Naive thymus-derived CD4-positive, alpha-beta T cell (primary cell): ENCODE measurements at regions not wholly inside any gene's neighbourhood (a gene's known extent, or its start where the extent isn't known, plus 50 kb on each side); places are given as distances from the start of the nearest gene placed in this dataset.

Source experiments
- ATAC-seq: fragments of 150-1000 bp; cut with Tn5 transposase; 2 replicates; pipeline ENCODE4 v1.10.0; 2021; ENCODE audit warnings: mild to moderate bottlenecking, moderate library complexity
- CTCF ChIA-PET: fragments of 350-600 bp; sonication (Branson Sonifier 250); formaldehyde crosslinking; loops from one replicate; lab custom pipeline; 2021; ENCODE audit warnings: antibody characterized with exemption; lab: Charles Lee
- POLR2A ChIA-PET: fragments of 350-600 bp; sonication (Branson Sonifier 250); formaldehyde crosslinking; loops from one replicate; lab custom pipeline; 2021; ENCODE audit warnings: antibody characterized with exemption, inconsistent platforms; lab: Charles Lee
- DNase-seq, 9 donors: peaks; one replicate each; pipeline versions ENCODE4 v3.0.0 to v3.0.0-alpha.2; 2020 to 2022; ENCODE audit warnings: mixed read lengths in 1 of 9
- H3K27ac ChIP-seq: one replicate; pipeline ENCODE4 v1.7.0; 2013; ENCODE audit warnings: mild to moderate bottlenecking, low read depth, low read length, moderate library complexity
- H3K27me3 ChIP-seq, 2 donors: one replicate each; pipeline ENCODE4 v1.7.0; 2013; ENCODE audit warnings: low read length in 2 of 2, mild to moderate bottlenecking in 2 of 2, moderate library complexity in 2 of 2; ENCODE audit not compliant: control insufficient read depth in 2 of 2, insufficient read depth in 2 of 2
- H3K36me3 ChIP-seq, 3 experiments: 1 replicate in 2 of 3; 2 replicates in 1 of 3; pipeline ENCODE4 v1.7.0; 2013; ENCODE audit warnings: low read length in 3 of 3, mild to moderate bottlenecking in 3 of 3, moderate library complexity in 1 of 3; ENCODE audit not compliant: insufficient read depth in 3 of 3, control insufficient read depth in 2 of 3
- H3K4me1 ChIP-seq, 2 donors: one replicate each; pipeline ENCODE4 v1.7.0; 2013; ENCODE audit warnings: low read length in 2 of 2, mild to moderate bottlenecking in 2 of 2, moderate library complexity in 1 of 2; ENCODE audit not compliant: control insufficient read depth in 2 of 2, insufficient read depth in 2 of 2
- H3K4me3 ChIP-seq: 2 replicates; pipeline ENCODE4 v1.7.0; 2013; ENCODE audit warnings: mild to moderate bottlenecking, low read length
- H3K9me3 ChIP-seq, 3 experiments: 1 replicate in 2 of 3; 2 replicates in 1 of 3; pipeline ENCODE4 v1.7.0; 2013; ENCODE audit warnings: low read length in 3 of 3; ENCODE audit not compliant: control insufficient read depth in 2 of 3
- H3K27ac Mint-ChIP-seq, 9 donors: one replicate each; pipeline ENCODE4 v1.8.0; 2020 to 2022; ENCODE audit warnings: mixed read lengths in 9 of 9, mild to moderate bottlenecking in 8 of 9, moderate library complexity in 5 of 9, inconsistent platforms in 2 of 9
- H3K27me3 Mint-ChIP-seq, 5 donors: one replicate each; pipeline ENCODE4 v1.8.0; 2021 to 2022; ENCODE audit warnings: mixed read lengths in 5 of 5, mild to moderate bottlenecking in 1 of 5
- H3K36me3 Mint-ChIP-seq, 5 donors: one replicate each; pipeline ENCODE4 v1.8.0; 2020 to 2022; ENCODE audit warnings: mixed read lengths in 5 of 5, mild to moderate bottlenecking in 3 of 5, inconsistent platforms in 1 of 5
- H3K4me1 Mint-ChIP-seq, 7 donors: one replicate each; pipeline ENCODE4 v1.8.0; 2020 to 2022; ENCODE audit warnings: mixed read lengths in 7 of 7, mild to moderate bottlenecking in 3 of 7, inconsistent platforms in 1 of 7
- H3K4me3 Mint-ChIP-seq, 10 donors: one replicate each; pipeline ENCODE4 v1.8.0; 2020 to 2022; ENCODE audit warnings: mild to moderate bottlenecking in 10 of 10, mixed read lengths in 10 of 10, moderate library complexity in 6 of 10, inconsistent platforms in 2 of 10
- H3K9me3 Mint-ChIP-seq, 11 donors: one replicate each; pipeline ENCODE4 v1.8.0; 2020 to 2022; ENCODE audit warnings: mixed read lengths in 11 of 11, mild to moderate bottlenecking in 4 of 11, inconsistent platforms in 1 of 11, moderate library complexity in 1 of 11
- intact Hi-C, 2 donors: fragments of 100-400 bp; cut with micrococcal nuclease; formaldehyde crosslinking; loops; one replicate each; pipeline ENCODE4 v1.15.1; 2023

DNA sequence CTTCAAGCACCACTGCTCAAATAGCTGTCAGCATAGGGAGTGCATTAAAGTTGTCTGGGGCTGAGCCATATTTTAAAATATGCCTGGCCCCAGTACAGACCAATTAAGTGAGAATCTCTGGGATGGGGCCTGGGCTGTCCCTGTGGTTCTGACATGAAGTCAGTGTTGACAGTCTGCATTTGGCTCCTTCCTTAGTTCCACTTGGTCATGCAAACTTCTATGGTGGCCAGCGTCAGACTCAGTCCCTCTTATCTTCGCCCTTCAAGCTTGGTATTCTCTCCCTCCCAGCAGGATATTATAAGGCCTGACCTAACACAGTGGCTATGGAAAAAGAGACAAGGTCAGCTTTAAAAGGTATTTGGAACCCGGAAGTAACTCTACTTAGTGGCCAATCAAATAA lies 177.2 kb downstream of the PMP22 start:
- no peak for DNase-seq
- no peaks in the 10 kb centered on the region for H3K36me3 Mint-ChIP-seq
- no peaks in the 10 kb centered on the region for H3K27me3 ChIP-seq
- POLR2A ChIA-PET: no interaction called here
- H3K4me1 Mint-ChIP-seq: no peaks in the 10 kb centered on the region
- no peaks in the 10 kb centered on the region for H3K9me3 ChIP-seq
- H3K4me1 ChIP-seq: no peaks in the 10 kb centered on the region
- H3K4me3 Mint-ChIP-seq: no peak overlapping the region
- H3K27ac Mint-ChIP-seq: no peak overlapping the region
- H3K36me3 ChIP-seq: no peaks in the 10 kb centered on the region
- no peak for ATAC-seq
- H3K9me3 Mint-ChIP-seq: no peaks in the 10 kb centered on the region
- CTCF ChIA-PET: no interaction called here
- intact Hi-C loops: no loop called here
- no peak overlapping the region for H3K4me3 ChIP-seq
- H3K27me3 Mint-ChIP-seq: peaks cover 0 to 28% (median 20%) of the 10 kb centered on the region in 5 donors
- H3K27ac ChIP-seq: no peak overlapping the region

DNA sequence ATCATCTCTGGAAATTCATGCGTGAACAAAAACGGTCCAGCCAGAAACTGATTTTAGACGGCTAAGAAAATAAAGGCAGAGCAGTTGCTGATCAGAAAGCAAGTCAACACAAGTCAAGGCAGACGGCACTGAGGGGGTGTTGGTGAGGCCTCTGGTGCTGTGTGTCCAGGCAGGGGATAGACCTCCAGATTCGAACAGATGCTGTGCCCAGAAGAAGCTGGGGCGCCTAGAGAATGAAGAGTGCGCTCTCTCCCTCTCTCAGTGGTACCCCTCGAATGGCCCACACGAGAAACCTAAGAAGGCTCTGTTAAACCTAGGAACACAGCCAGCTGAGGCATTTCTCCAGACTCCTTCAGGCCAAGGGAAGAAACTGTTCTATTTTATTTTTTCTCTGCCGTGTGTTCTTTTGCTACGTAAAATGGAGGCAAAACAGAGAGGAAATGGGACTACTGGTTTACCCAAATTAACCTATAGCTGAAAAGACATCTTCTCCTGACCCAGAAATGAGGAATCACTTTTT lies 178.3 kb downstream of the PMP22 start:
- ATAC-seq (no peak), DNase-seq (no peak)
- Histone ChIP-seq H3K27me3 (no peaks in the 10 kb centered on the region), H3K4me3 (no peak overlapping the region), H3K4me1 (no peaks in the 10 kb centered on the region), H3K36me3 (no peaks in the 10 kb centered on the region), H3K27ac (no peak overlapping the region), H3K9me3 (no peaks in the 10 kb centered on the region)
- H3K27ac Mint-ChIP-seq: no peak overlapping the region
- H3K36me3 Mint-ChIP-seq: no peaks in the 10 kb centered on the region
- intact Hi-C loops: no loop called here
- H3K27me3 Mint-ChIP-seq: peaks cover 0 to 33% (median 23%) of the 10 kb centered on the region in 5 donors
- no peaks in the 10 kb centered on the region for H3K4me1 Mint-ChIP-seq
- H3K4me3 Mint-ChIP-seq: no peak overlapping the region
- no peaks in the 10 kb centered on the region for H3K9me3 Mint-ChIP-seq
- POLR2A ChIA-PET: no interaction called here
- CTCF ChIA-PET: no interaction called here

DNA sequence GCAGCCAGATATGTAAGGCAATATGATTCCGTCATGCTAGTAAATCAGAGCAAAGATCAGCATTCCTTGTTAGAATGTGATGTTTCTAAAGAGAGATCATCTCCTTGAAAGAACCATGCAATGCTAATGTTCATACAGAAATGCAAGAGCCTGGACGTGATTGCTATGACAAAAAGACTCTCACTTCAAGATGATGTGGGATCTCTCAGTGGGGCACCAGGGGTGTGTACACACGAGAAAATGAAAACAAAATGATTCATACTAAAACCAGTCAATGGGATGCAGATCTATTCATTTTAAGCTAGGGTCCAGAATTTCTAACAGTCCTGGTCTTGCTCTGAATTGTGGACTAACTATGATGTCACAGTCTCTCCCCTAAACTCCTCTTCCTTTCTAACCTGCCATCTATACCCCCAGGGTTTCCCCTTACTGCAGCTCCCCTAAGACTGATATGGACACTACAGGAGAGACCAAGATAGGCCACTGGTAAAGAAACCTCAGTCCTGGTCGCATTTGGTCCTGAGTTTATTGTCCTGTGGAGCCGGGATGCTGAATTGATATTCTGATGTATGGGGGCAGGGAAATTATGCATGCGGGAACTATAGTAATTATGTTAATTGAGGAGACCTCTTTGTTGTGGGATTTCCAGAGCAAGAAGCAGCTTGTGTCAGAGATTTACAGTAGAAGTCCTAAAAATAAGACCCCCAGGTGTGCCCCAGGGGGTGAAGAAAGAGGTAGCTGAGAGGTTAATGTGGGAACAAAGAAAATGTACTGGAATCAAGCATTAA lies 179.0 kb downstream of the PMP22 start:
- ChIA-PET CTCF (no interaction called here), POLR2A (no interaction called here)
- no peak for DNase-seq
- Histone ChIP-seq H3K27me3 (no peaks in the 10 kb centered on the region), H3K4me1 (no peaks in the 10 kb centered on the region), H3K36me3 (no peaks in the 10 kb centered on the region), H3K4me3 (no peak overlapping the region), H3K9me3 (no peaks in the 10 kb centered on the region), H3K27ac (no peak overlapping the region)
- Mint-ChIP-seq H3K27ac (no peak overlapping the region), H3K4me1 (no peaks in the 10 kb centered on the region), H3K4me3 (no peak overlapping the region), H3K36me3 (no peaks in the 10 kb centered on the region), H3K27me3 (peaks cover 0 to 34% (median 25%) of the 10 kb centered on the region in 5 donors), H3K9me3 (peaks cover 0 to 3% (median 0%) of the 10 kb centered on the region in 11 donors)
- intact Hi-C loops: no loop called here
- no peak for ATAC-seq

DNA sequence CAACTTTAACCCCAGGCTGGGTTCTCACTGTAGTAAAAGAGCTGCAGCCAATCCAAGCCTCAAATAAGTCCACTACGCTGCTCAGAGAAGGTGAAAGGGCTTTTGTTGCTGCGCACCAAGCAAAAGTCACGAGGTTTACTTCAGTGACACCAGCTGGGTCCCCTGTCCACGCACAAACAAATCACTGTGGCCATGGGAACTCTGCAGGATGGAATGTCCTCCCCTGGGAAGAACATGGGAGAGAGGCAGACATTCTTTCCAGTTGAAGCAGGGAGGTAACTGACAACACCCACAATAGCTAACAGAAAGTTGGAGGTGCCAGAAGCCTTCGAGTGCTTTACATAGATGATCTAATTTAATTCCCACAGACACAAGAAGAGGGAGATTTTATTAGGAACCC lies 181.9 kb downstream of the PMP22 start:
- Histone ChIP-seq H3K36me3 (no peaks in the 10 kb centered on the region), H3K4me3 (no peak overlapping the region), H3K27me3 (no peaks in the 10 kb centered on the region), H3K9me3 (no peaks in the 10 kb centered on the region), H3K4me1 (no peaks in the 10 kb centered on the region), H3K27ac (no peak overlapping the region)
- Mint-ChIP-seq H3K9me3 (peaks cover 0 to 7% (median 0%) of the 10 kb centered on the region in 11 donors), H3K27ac (no peak overlapping the region), H3K4me3 (no peak overlapping the region), H3K27me3 (peaks cover 0 to 34% (median 18%) of the 10 kb centered on the region in 5 donors), H3K36me3 (no peaks in the 10 kb centered on the region), H3K4me1 (no peaks in the 10 kb centered on the region)
- DNase-seq (no peak), ATAC-seq (no peak)
- CTCF ChIA-PET: no interaction called here
- intact Hi-C loops: no loop called here
- POLR2A ChIA-PET: no interaction called here

DNA sequence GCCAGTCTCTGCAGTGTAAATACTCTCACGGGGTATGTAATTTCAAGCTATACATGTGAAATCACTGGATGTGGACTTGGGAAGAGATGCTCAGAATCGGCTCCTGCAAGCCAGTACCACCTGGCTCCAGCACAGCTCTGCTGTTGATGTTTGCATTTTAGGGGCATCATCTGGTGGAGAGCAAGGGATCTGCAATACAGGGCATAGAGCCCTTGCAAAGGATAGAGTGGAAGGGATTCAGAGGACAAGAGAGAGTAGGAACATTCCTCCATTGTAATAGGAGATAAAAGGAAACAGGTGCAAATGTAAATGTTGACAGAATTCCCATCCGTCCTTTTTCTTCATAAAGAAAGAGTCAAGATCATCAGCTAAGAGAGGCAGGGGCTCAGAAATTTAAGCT lies 184.1 kb downstream of the PMP22 start:
- Histone ChIP-seq H3K27ac (no peak overlapping the region), H3K4me1 (no peaks in the 10 kb centered on the region), H3K27me3 (no peaks in the 10 kb centered on the region), H3K36me3 (no peaks in the 10 kb centered on the region), H3K4me3 (no peak overlapping the region), H3K9me3 (no peaks in the 10 kb centered on the region)
- CTCF ChIA-PET: no interaction called here
- no peaks in the 10 kb centered on the region for H3K36me3 Mint-ChIP-seq
- peaks cover 0 to 26% (median 10%) of the 10 kb centered on the region in 5 donors for H3K27me3 Mint-ChIP-seq
- H3K9me3 Mint-ChIP-seq: peaks cover 0 to 7% (median 0%) of the 10 kb centered on the region in 11 donors
- DNase-seq (no peak), ATAC-seq (no peak)
- intact Hi-C loops: no loop called here
- H3K4me1 Mint-ChIP-seq: no peaks in the 10 kb centered on the region
- POLR2A ChIA-PET: no interaction called here
- no peak overlapping the region for H3K4me3 Mint-ChIP-seq
- no peak overlapping the region for H3K27ac Mint-ChIP-seq

DNA sequence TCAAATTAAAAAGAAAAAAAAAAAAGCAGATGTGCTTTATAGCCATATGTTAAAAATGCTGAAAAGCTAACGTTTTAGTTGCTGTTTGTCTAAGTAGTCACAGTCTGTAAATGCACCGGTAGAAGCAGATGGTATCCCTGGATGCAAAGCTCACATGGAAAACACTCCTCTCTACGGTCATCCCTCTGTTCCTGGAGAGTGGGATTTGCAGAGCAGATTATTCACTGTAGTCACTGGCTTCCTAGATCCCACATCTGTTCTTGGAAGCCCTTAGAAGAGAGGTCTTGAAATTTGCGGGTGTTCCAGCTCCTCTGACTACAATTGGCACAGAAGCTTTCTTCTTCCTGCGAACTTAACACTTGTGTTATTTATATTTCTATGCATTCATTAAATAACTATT lies 186.6 kb downstream of the PMP22 start:
- Histone ChIP-seq H3K4me3 (no peak overlapping the region), H3K27ac (no peak overlapping the region), H3K4me1 (no peaks in the 10 kb centered on the region), H3K36me3 (no peaks in the 10 kb centered on the region), H3K9me3 (no peaks in the 10 kb centered on the region), H3K27me3 (no peaks in the 10 kb centered on the region)
- Mint-ChIP-seq H3K4me1 (no peaks in the 10 kb centered on the region), H3K36me3 (no peaks in the 10 kb centered on the region), H3K9me3 (peaks cover 0 to 7% (median 0%) of the 10 kb centered on the region in 11 donors), H3K27ac (no peak overlapping the region), H3K4me3 (no peak overlapping the region), H3K27me3 (peaks cover 0 to 18% (median 8%) of the 10 kb centered on the region in 5 donors)
- POLR2A ChIA-PET: no interaction called here
- ATAC-seq: no peak
- intact Hi-C loops: no loop called here
- CTCF ChIA-PET: no interaction called here
- DNase-seq: no peak
